ENCODE measurements at regions not wholly inside any gene's neighbourhood (a gene's known extent, or its start where the extent isn't known, plus 50 kb on each side); places are given as distances from the start of the nearest gene placed in this dataset.

DNA sequence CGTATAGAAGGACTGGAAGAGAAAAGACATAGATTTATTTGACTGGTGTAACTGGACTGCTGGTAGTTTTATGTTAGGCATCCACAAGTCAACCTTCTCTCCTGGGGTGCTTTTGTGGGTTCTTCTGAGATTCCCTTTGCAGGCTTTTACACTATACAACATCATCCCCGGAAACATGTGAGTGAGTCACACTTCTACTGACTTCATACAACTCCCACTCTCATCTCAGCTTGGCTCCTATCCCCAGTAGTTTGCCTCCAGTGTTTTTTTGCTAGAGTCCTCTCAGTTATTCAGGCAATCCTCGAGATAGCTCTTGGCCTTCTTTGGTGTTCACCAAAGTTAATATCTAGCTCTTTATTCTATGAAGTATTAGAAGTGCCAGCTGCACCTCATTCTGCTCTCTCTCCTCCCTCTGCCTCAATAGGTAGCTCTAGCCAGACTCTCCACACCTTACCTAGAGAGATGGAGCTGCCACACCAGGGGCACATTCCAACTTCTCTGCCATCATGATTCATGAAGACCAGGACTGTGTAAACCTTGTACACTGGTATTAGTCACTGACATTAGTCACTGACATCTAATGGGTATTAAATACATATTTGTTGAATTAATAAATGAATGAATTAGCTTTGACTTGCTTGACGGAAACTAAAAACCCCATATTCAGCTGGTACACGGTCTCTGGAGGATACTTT, 281.9 kb downstream of the PPP1R3A start:
- TF ChIP-seq, protein P1, sequence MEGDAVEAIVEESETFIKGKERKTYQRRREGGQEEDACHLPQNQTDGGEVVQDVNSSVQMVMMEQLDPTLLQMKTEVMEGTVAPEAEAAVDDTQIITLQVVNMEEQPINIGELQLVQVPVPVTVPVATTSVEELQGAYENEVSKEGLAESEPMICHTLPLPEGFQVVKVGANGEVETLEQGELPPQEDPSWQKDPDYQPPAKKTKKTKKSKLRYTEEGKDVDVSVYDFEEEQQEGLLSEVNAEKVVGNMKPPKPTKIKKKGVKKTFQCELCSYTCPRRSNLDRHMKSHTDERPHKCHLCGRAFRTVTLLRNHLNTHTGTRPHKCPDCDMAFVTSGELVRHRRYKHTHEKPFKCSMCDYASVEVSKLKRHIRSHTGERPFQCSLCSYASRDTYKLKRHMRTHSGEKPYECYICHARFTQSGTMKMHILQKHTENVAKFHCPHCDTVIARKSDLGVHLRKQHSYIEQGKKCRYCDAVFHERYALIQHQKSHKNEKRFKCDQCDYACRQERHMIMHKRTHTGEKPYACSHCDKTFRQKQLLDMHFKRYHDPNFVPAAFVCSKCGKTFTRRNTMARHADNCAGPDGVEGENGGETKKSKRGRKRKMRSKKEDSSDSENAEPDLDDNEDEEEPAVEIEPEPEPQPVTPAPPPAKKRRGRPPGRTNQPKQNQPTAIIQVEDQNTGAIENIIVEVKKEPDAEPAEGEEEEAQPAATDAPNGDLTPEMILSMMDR (IDR thresholded peaks at IDR 0.05): no peak
- TF ChIP-seq POLR2A (IDR thresholded peaks at IDR 0.05): no peak
- TF ChIP-seq POLR2AphosphoS5 (IDR thresholded peaks at IDR 0.05; ENCODE audit: insufficient read depth in 1 of 2, low read depth in 1 of 2): no peak
